Thymus (tissue), 11 donors: ENCODE measurements at regions not wholly inside any gene's neighbourhood (a gene's known extent, or its start where the extent isn't known, plus 50 kb on each side); places are given as distances from the start of the nearest gene placed in this dataset.
A peak's percentile ranks its signal among the peaks of the same experiment; 100 is the strongest.

ENCODE experiments used
- DNase-seq, 9 donors: peaks; one replicate each; pipeline ENCODE4 v3.0.0-alpha.2; 2013; ENCODE audit warnings: low spot score in 9 of 9, low read depth in 6 of 9, missing footprints in 1 of 9
- H3K27ac ChIP-seq, 2 donors: one replicate each; pipeline ENCODE4 v1.5.1; 2013; ENCODE audit warnings: control low read depth in 1 of 2, low read depth in 1 of 2, low read length in 1 of 2, mild to moderate bottlenecking in 1 of 2, moderate library complexity in 1 of 2
- H3K27me3 ChIP-seq, 2 donors: one replicate each; pipeline ENCODE4 v1.5.1; 2013; ENCODE audit warnings: low read length in 1 of 2; ENCODE audit not compliant: control insufficient read depth in 2 of 2, insufficient read depth in 1 of 2
- H3K36me3 ChIP-seq, 2 donors: one replicate each; pipeline ENCODE4 v1.5.1; 2013; ENCODE audit warnings: low read length in 1 of 2, mild to moderate bottlenecking in 1 of 2, moderate library complexity in 1 of 2; ENCODE audit not compliant: control insufficient read depth in 2 of 2, insufficient read depth in 2 of 2
- H3K4me1 ChIP-seq, 2 donors: one replicate each; pipeline ENCODE4 v1.5.1; 2013; ENCODE audit warnings: low read length in 2 of 2; ENCODE audit not compliant: control insufficient read depth in 2 of 2, insufficient read depth in 2 of 2
- H3K4me3 ChIP-seq, 2 donors: one replicate each; pipeline ENCODE4 v1.5.1; 2013; ENCODE audit warnings: low read length in 2 of 2, control low read depth in 1 of 2, mild to moderate bottlenecking in 1 of 2
- H3K9me3 ChIP-seq, 2 donors: one replicate each; pipeline ENCODE4 v1.5.1; 2013; ENCODE audit warnings: low read length in 1 of 2, mild to moderate bottlenecking in 1 of 2; ENCODE audit not compliant: control insufficient read depth in 2 of 2, insufficient read depth in 1 of 2
- WGBS: extraction: QIAGEN DNeasy Blood & Tissue Kit; methylation state at CpG from one replicate; pipeline ENCODE4 v1.1.7; 2013; 5-methylcytosine and 5-hydroxymethylcytosine counted together
- donor health status: healthy.

- DNase-seq = no peak
- Histone ChIP-seq H3K4me1 (peaks cover 11 to 23% of the 10 kb centered on the region in 2 donors), H3K36me3 (no peaks in the 10 kb centered on the region), H3K27me3 (no peaks in the 10 kb centered on the region), H3K27ac (no peak overlapping the region), H3K9me3 (no peaks in the 10 kb centered on the region), H3K4me3 (no peak overlapping the region)
- WGBS = 84% methylated on average over 2 of the region's 2 CpGs
Observed at GRCh38 chrX:20421697-20422096, 155.0 kb upstream of the RPS6KA3 start.

DNA sequence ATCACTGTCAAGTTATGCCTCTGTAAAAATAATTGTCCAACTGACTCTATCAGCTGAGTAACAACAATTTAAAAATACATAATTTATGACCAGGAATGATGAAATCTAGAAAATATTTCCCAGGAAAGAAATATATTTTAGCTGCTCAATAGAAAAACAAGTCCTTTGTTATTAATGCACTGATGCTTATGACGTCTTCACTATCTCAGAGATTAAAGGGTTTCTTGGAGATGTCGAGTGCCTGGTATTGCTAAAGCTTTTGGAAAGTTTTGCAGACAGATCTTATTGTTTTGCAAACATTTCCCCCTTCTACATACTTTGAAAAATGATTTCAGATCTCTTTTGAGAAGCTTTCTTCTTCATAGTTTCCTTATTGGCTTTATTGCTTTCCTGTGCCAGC, 154.6 kb upstream of the RPS6KA3 start:
- no peaks in the 10 kb centered on the region for H3K9me3 ChIP-seq
- H3K4me3 ChIP-seq = no peak overlapping the region
- no peak overlapping the region for H3K27ac ChIP-seq
- no peak for DNase-seq
- no peaks in the 10 kb centered on the region for H3K27me3 ChIP-seq
- peaks cover 11 to 23% of the 10 kb centered on the region in 2 donors for H3K4me1 ChIP-seq
- no peaks in the 10 kb centered on the region for H3K36me3 ChIP-seq
- 72% methylated on average over 2 of the region's 2 CpGs for WGBS

DNA sequence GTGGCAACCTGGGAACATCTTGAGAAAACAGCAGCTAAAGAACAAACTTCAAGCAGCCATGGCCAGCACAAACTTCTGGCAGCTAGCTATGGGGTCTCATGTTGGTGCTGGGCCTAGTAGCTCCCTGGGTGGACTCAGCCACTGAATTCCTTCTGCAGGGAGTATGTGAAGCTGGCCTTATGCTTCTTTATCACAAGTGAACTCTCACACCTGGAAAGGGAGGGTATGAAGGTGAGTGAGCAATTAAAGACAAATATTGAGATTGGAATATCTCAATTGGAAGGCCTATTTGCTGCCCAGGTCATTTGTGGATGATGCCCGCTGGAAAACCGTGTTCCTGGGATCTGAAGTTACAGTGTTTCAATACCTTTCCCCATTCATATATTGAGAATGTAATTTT, 153.3 kb upstream of the RPS6KA3 start:
- no peak overlapping the region for H3K27ac ChIP-seq
- peaks cover 11 to 26% of the 10 kb centered on the region in 2 donors for H3K4me1 ChIP-seq
- WGBS = 100% methylated on average over 2 of the region's 2 CpGs
- no peak overlapping the region for H3K4me3 ChIP-seq
- DNase-seq = no peak
- H3K9me3 ChIP-seq = no peaks in the 10 kb centered on the region
- no peaks in the 10 kb centered on the region for H3K27me3 ChIP-seq
- no peaks in the 10 kb centered on the region for H3K36me3 ChIP-seq

DNA sequence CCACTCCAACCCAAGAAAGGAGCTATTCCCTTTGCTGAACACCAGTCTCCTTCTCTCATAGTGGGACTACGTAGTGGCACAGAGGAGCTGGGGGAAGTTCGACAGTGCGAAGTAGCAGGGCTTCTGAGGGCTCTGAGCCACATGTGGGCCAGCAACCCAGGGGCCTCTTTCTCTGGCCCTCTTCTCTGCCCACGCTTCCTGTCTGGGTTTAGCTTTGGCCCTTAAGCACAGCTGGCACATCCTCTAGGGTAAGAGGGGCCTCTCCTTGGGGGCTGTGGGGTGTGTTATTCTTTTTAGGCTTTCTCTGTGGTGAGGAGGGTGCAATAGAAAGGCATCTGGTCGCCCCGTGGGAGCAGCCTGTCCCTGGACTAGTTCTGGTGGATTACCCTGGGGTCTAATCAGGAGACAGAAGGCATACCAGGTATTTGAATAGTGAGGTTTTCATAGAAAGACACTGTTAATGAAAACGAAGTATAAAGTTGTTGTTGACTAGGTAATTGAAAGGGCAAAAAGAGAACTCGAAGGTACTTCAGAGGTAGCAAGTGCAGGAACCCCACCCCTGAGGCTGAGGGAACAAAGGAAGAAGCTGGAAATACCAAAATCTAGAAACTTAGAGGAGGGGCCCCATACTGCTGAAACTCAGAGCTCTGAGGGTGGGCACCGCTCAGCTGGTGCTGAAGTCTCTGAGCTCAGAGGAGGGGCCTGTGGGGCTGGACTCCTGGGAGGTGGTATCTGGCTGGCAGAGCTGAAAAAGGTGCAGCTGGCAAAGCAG, 151.9 kb upstream of the RPS6KA3 start:
- H3K27me3 ChIP-seq = no peaks in the 10 kb centered on the region
- H3K9me3 ChIP-seq = no peaks in the 10 kb centered on the region
- no peaks in the 10 kb centered on the region for H3K36me3 ChIP-seq
- H3K4me3 ChIP-seq = no peak overlapping the region
- peak overlapping the region; percentile 44 to 90 for H3K27ac ChIP-seq
- WGBS = 8% methylated on average over 9 of the region's 9 CpGs
- H3K4me1 ChIP-seq = peaks cover 12 to 40% of the 10 kb centered on the region in 2 donors
- DNase-seq = peak in 3 of 9 donors; percentile 33 to 66 (median 35)

DNA sequence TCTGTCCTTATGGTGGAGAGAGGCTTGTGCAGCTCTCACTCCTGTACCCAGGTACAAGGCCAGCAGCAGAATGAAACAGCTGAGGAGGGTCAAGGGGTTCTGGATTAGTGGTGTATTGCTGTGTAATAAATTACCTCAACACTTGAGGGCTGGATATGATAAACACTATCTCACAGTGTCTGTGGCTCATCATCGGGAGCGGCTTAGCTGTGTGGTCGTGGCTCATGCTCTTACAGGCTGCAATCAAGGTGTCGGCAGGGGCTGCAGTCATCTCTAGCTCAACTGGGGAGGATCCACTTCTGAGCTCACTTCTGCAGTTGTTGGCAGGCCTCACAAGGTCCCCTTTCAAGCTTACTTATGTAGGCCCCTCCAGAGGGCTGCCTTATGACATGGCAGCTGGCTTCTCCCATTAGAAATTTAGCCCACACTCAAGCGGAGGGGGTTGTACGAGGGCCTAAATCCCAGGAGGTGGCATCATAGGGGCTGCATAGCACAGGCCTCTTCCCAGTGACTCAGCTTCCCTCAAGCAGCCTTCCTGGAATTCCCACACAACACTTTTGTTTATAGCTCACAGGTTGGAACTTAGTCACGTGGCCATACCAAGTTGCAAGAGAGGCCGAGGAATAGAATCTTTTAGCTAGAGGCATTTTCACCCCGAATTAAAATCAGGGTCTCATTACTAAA, 148.2 kb upstream of the RPS6KA3 start:
- no peaks in the 10 kb centered on the region for H3K27me3 ChIP-seq
- DNase-seq = peak in 1 of 9 donors; percentile 34
- H3K27ac ChIP-seq = peak overlapping the region; percentile 47 to 59
- 88% methylated on average over 9 of the region's 9 CpGs for WGBS
- no peaks in the 10 kb centered on the region for H3K36me3 ChIP-seq
- no peak overlapping the region for H3K4me3 ChIP-seq
- H3K4me1 ChIP-seq = peaks cover 16 to 46% of the 10 kb centered on the region in 2 donors
- no peaks in the 10 kb centered on the region for H3K9me3 ChIP-seq

DNA sequence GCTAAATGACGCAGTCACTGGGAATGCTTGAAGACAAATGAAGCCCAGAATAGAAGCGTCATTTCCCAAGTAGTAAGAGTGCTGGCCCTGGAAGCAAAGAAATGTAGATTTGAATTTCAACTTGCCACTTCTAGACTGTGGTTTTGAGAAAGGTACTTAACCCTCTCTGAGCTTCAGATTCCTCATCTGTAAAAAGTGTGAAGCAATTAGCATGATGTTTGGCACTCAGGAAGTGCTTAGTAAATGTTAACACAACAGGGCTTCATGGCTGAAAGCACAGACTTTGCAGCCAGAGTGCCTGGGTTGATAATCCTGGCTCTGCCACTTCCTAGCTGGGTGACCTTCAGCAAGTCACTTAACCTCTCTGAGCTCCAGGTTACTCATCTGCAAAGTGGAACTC, 147.4 kb upstream of the RPS6KA3 start:
- no peaks in the 10 kb centered on the region for H3K27me3 ChIP-seq
- 81% methylated on average over 2 of the region's 2 CpGs for WGBS
- H3K9me3 ChIP-seq = no peaks in the 10 kb centered on the region
- H3K4me3 ChIP-seq = no peak overlapping the region
- peak overlapping the region; percentile 48 to 92 for H3K27ac ChIP-seq
- peaks cover 11 to 39% of the 10 kb centered on the region in 2 donors for H3K4me1 ChIP-seq
- no peaks in the 10 kb centered on the region for H3K36me3 ChIP-seq
- peak in 1 of 9 donors; percentile 37 for DNase-seq

DNA sequence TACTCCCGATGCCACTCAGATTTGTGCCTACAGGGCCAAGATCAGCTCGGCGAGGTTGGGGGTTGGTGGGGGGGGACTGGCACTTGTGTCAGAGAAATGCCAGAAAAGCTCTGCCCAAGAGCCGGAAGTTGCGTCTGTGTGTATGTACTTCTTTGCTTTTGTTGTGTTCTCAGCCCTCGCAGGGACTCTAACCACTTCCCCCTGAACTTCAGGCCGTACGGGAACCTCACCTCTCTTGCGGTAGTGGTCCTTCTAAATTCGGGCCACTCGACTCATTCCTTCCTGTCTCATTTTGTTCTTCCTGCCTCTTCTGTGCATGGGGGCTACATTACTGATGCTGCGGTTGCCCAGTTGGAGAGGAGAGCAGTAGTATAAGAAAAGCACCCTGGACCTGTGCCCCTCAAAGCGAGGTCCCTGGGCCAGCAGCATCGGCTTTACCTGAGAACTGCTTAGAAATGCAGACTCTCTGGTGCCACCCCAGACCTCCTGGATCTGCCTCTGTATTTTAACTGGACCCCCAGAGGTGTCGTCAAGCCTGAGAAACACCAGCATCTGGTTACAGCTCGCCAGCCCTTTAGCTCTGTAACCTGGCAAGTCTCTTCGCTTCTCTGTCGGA, 146.3 kb upstream of the RPS6KA3 start:
- WGBS = 19% methylated on average over 18 of the region's 18 CpGs

GRCh38 chrX:20410540-20410939, 143.8 kb upstream of the RPS6KA3 start:
- H3K27me3 ChIP-seq = no peaks in the 10 kb centered on the region
- no peak overlapping the region for H3K27ac ChIP-seq
- no peak for DNase-seq
- peaks cover 5 to 27% of the 10 kb centered on the region in 2 donors for H3K4me1 ChIP-seq
- 96% methylated on average over 2 of the region's 2 CpGs for WGBS
- no peak overlapping the region for H3K4me3 ChIP-seq
- H3K36me3 ChIP-seq = no peaks in the 10 kb centered on the region
- H3K9me3 ChIP-seq = no peaks in the 10 kb centered on the region

More for the DNA sequence above, 146.3 kb upstream of the RPS6KA3 start:
- Histone ChIP-seq H3K9me3 (no peaks in the 10 kb centered on the region), H3K4me3 (no peak overlapping the region), H3K4me1 (peaks cover 5 to 28% of the 10 kb centered on the region in 2 donors), H3K27me3 (no peaks in the 10 kb centered on the region), H3K36me3 (no peaks in the 10 kb centered on the region), H3K27ac (peak overlapping the region; percentile 48 to 92)
- peak in 5 of 9 donors; percentile 46 to 82 (median 55) for DNase-seq

DNA sequence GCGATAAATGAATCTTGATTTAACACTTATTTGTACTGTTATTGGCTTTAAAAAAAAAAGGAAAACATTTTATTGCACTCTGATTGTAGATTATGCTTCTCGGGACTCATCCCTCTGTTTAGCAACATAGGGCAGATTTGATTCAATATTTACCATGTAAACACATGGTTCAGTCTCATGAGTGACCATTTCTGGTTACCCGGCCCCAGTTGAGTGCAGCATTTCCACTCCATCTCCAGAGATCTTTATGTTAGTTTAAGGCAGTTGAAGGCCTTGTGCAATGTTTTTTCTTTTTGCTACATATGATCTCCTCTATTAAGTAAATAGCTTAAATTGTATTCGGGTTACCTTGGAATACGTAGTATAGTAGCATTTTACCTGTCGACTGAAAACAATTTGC, 143.3 kb upstream of the RPS6KA3 start:
- Histone ChIP-seq H3K27ac (no peak overlapping the region), H3K4me3 (no peak overlapping the region), H3K27me3 (no peaks in the 10 kb centered on the region), H3K36me3 (no peaks in the 10 kb centered on the region), H3K9me3 (no peaks in the 10 kb centered on the region), H3K4me1 (peaks cover 5 to 23% of the 10 kb centered on the region in 2 donors)
- no peak for DNase-seq
- 96% methylated on average over 6 of the region's 6 CpGs for WGBS
